Tongue (tissue), 1 donor: ENCODE measurements at regions not wholly inside any gene's neighbourhood (a gene's known extent, or its start where the extent isn't known, plus 50 kb on each side); places are given as distances from the start of the nearest gene placed in this dataset.

Experiments used
- DNase-seq: peaks from one replicate; pipeline ENCODE4 v3.0.0-alpha.2; 2015

- DNase-seq = no peak
Measured at GRCh38 chr2:191611614-191612013, 66.3 kb upstream of the NABP1 start.

DNA sequence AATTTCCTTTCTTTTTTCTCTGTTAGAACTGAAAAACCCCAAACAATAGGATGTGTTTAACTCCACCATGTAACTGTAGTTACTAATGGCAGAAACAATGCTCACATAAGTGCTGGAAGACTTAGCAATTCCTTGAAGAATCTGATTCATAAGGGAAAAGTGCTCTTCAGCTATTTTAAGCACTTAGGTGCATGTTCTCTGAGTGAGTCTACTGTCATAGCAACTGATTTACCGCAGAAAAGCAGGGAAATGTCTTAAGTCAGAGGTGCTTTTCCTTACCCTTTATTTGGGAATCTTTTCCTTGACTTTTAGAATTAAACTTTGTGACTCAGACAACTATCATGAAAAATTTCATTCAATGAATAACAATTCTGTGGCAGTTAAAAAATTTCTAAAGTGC is 65.4 kb upstream of the NABP1 start:
- DNase-seq = no peak

DNA sequence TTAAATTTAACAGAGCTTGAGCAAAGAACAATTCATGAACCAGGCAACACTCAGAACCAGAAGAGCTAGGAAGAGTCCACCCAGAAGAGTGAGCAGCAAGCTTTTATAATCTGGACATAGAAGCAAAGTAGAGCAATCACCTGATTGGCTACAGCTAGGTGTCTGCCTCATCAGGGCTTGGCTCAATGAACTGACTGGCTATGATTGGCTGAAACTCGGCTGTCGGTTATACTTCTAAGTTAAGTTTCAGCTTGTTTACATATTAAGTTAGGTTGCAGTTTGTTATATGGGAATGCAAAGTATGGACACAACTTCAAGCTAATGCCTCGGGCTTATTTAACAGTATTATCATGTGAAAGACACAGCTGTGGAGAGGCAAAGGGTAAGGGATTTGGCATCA is 63.2 kb upstream of the NABP1 start:
- DNase-seq = no peak

GRCh38 chr2:191615596-191615995 is 62.3 kb upstream of the NABP1 start:
- no peak for DNase-seq

DNA sequence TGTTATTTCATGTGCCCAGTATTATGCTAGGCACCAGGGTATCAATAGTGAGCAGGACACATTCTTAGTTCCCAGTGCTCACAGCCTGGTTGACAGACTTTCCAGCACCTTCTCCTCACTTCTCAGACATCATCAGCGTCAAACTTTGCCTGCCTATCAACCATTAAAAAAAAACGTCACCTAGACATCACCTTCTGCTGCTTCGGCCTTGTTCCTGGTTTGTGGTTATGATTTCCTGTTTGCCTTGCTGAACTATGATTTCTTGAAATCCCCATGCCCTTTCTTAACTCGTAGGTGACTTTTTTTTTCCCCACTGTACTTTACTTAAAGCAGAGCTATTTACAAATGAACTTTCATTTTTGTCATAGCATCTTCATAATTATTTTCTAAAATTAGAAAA is 60.4 kb upstream of the NABP1 start:
- DNase-seq = no peak

- no peak for DNase-seq
Measured at GRCh38 chr2:191618046-191618780, 59.7 kb upstream of the NABP1 start.

DNA sequence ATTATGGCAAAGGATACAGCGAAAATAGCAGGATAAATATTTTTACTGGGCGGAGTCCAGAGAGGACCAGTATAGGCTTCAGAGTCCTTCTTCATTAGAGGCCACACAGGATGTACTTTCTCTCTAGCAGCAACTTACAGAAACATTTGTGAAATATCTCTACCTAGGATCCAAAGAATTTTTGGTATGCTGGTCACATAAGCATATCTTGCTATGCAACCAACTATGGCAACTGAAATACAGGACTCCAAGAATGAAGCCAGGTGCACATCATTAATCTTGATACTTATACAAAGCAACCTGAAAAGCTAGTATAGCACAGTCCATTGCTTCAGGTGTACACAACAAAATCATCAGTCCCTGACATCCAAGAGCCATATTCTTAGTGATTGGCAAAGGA is 59.1 kb upstream of the NABP1 start:
- DNase-seq = no peak

DNA sequence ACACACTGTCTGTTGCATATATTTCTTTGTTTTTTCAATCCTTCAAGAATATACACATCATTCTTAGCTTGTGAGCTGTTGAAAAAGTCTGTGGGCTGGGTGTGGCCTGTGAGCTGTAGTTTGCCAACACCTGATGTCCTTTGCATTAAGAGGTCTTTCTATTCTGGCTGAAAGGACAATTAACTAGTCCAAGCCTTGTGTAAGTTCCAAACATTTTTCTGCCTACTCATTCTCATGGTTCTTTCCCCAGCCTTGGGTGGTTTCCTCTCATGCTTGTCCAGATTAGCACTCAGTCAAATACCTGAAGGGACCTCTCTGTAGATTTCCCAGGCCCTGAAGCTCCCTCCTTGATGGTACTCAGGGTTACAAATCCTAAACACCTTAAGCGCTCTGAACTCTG is 57.8 kb upstream of the NABP1 start:
- DNase-seq = no peak

DNA sequence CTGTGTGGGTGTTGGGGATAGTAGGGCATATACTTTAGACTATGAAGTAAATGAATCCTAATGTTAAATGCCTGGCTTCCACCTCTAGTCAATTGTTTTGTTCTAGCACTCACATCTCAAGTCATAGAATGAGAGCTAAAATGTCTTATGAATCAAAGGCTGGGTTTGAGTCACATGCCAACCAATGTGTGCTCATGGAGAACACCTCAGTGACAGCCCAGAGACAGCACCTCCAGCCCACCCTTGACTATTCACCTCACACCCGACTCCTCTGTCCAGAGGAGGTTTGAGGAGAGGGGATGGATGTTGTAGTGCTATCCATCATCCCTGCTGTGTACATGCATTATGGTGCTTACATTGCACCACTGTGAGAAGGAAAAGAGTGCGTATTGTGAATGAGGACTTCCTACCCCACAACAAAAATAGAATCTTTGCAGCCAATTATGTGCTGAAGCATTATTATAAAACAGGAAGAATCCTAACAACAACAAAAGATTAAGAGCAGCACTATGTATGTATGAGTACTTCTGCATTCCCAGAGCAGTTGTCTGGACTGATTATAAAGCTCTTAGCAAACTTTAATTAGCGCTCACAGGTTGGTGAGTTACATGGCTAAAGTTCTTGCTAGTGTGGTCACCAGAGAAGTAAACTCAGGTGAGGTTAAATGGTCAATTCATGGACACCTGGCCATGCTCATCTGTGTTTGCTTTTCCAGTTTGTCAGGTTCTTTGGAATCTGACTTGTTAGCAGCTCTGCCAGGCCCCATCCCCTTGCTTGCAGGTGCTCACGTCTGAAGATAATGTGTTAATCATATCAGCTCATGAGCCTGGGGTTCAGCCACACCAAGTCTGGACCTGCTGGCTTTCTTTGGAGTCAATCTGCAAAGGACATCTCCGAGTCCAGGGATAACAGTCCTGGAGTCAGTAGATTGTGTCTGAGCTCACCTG is 55.3 kb upstream of the NABP1 start:
- no peak for DNase-seq

DNA sequence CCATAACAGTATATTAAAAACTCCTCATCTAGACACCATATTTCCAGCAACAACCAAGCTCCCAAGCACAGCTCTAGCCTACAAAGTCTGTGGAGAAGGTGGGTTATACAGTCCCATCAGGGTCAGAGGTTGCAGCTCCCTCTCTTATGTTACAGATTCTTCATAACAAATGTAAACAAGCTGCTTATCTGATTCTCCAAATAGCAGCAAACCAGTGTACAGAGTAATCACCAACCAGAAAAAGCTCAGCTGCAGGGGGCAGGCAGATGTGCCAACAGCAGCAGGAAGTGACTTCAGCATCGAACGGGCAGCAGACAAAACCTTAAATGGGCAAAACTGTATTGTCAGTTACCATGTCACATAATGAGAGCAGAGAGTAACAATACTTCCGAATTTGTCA is 52.9 kb upstream of the NABP1 start:
- no peak for DNase-seq

DNA sequence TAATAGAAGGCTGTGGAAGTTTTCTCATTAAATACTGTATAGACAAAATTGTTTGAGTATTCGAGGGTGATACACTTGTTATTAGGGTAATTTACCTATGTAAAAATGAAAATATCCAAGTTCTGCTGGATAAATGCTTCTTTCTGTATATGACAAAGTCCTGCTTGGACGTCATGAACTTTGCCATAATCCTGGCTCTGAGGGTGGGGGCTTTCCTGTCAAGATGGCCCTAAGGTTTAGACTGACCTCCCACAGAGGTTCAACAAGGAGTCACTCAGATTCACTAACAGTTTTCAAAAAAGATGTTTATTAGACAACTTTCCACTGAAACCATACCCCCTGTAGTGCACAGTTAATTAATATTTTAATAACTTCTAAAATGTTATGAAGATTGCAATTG is 52.5 kb upstream of the NABP1 start:
- DNase-seq = no peak

DNA sequence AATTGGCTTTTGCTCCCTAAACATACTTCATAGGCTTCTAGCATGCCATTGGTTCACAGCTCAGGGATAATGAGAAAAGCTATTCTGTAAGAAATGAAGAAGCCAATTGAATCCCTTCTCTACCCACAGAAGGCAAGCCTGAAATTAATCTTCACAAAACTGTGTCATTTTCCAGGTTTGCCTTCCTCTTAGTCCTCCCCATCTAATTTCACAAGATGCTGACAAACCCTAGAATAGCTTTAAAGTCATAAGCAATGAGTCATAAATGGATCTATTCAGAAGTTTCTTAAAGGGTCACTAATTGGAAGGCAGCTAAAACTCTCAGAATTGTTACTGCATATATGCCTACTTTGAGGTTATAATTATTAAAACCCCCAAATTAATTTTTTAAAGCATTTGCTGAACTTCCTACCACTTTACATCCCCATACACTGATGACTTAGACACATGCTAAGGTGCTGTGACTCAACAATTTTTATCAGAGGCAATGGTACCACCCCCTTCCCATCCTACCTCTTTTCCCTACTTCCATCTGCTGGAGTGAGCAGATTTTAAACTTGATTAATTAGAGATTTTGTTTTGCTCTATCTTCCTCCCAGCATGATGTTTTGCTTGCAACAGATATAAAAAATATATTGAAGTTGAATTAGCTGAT is 51.3 kb upstream of the NABP1 start:
- DNase-seq = no peak

- DNase-seq = no peak
Measured at GRCh38 chr2:191627518-191627917, 50.4 kb upstream of the NABP1 start.
